Activated B cell treated with CpG ODN at 0.5 μM for 24 hours (primary cell): ENCODE measurements at regions not wholly inside any gene's neighbourhood (a gene's known extent, or its start where the extent isn't known, plus 50 kb on each side); places are given as distances from the start of the nearest gene placed in this dataset.

Source experiments
- ATAC-seq: fragments of 200-7000 bp; cut with Tn5 transposase; one replicate; pipeline ENCODE4 v1.10.0; 2021; ENCODE audit warnings: low read depth, mild to moderate bottlenecking, moderate library complexity
- CTCF ChIA-PET: fragments of 350-600 bp; sonication (Branson Sonifier 250); formaldehyde crosslinking; loops from one replicate; lab custom pipeline; 2021; ENCODE audit warnings: antibody characterized with exemption; lab: Charles Lee
- POLR2A ChIA-PET: fragments of 350-600 bp; sonication (Branson Sonifier 250); formaldehyde crosslinking; loops from one replicate; lab custom pipeline; 2021; ENCODE audit warnings: antibody characterized with exemption; lab: Charles Lee
- DNase-seq: peaks from one replicate; pipeline ENCODE4 v3.0.0; 2022
- H3K27ac Mint-ChIP-seq: one replicate; pipeline ENCODE4 v1.8.0; 2020; ENCODE audit warnings: mixed read lengths
- H3K27me3 Mint-ChIP-seq: one replicate; pipeline ENCODE4 v1.8.0; 2021; ENCODE audit warnings: mixed read lengths
- H3K36me3 Mint-ChIP-seq: one replicate; pipeline ENCODE4 v1.8.0; 2021; ENCODE audit warnings: low read depth, mixed read lengths
- H3K4me1 Mint-ChIP-seq: one replicate; pipeline ENCODE4 v1.8.0; 2021; ENCODE audit warnings: mixed read lengths
- H3K4me3 Mint-ChIP-seq: one replicate; pipeline ENCODE4 v1.8.0; 2020; ENCODE audit warnings: mild to moderate bottlenecking, mixed read lengths
- H3K9me3 Mint-ChIP-seq: one replicate; pipeline ENCODE4 v1.8.0; 2020; ENCODE audit warnings: mixed read lengths
- CTCF ChIP-seq: fragments of 200-600 bp; IDR thresholded peaks from one replicate; pipeline ENCODE4 v1.8.0; 2022; ENCODE audit warnings: antibody characterized with exemption, mild to moderate bottlenecking
- intact Hi-C: fragments of 100-400 bp; cut with micrococcal nuclease; formaldehyde crosslinking; loops from one replicate; pipeline ENCODE4 v1.15.1; 2024

GRCh38 chrX:76228499-76228898 is 55.6 kb downstream of the PBDC1 start:
- no peaks in the 10 kb centered on the region for H3K27me3 Mint-ChIP-seq
- TF ChIP-seq CTCF: no peak
- H3K36me3 Mint-ChIP-seq: no peaks in the 10 kb centered on the region
- H3K4me3 Mint-ChIP-seq: no peak overlapping the region
- no peak for ATAC-seq
- no peak overlapping the region for H3K27ac Mint-ChIP-seq
- CTCF ChIA-PET: no interaction called here
- no peak for DNase-seq
- intact Hi-C loops: no loop called here
- POLR2A ChIA-PET: no interaction called here
- no peaks in the 10 kb centered on the region for H3K4me1 Mint-ChIP-seq
- H3K9me3 Mint-ChIP-seq: peaks cover 2% of the 10 kb centered on the region

- H3K27me3 Mint-ChIP-seq: no peaks in the 10 kb centered on the region
- no peaks in the 10 kb centered on the region for H3K36me3 Mint-ChIP-seq
- no peak overlapping the region for H3K27ac Mint-ChIP-seq
- no peaks in the 10 kb centered on the region for H3K9me3 Mint-ChIP-seq
- peaks cover 14% of the 10 kb centered on the region for H3K4me1 Mint-ChIP-seq
- POLR2A ChIA-PET: no interaction called here
- DNase-seq (no peak), ATAC-seq (no peak)
- TF ChIP-seq CTCF: no peak
- CTCF ChIA-PET: no interaction called here
- no peak overlapping the region for H3K4me3 Mint-ChIP-seq
- intact Hi-C loops: no loop called here
Observed at GRCh38 chrX:76248901-76249300, 76.0 kb downstream of the PBDC1 start.

- TF ChIP-seq CTCF: no peak
- Mint-ChIP-seq H3K27me3 (no peaks in the 10 kb centered on the region), H3K27ac (no peak overlapping the region), H3K9me3 (no peaks in the 10 kb centered on the region), H3K4me3 (no peak overlapping the region), H3K36me3 (no peaks in the 10 kb centered on the region), H3K4me1 (peaks cover 3% of the 10 kb centered on the region)
- DNase-seq (no peak), ATAC-seq (peak; percentile 71)
- ChIA-PET POLR2A (interaction anchor here (1.4 kb wide), 1 partner anchor 81 kb away, joined by 3 read pairs; the partner anchor contains the start of gene PBDC1), CTCF (interaction anchor here (0.9 to 1.2 kb wide), 4 partner anchors 8 to 126 kb away, joined by 3 read pairs; no protein-coding TSS in a partner anchor)
- intact Hi-C loops: loop anchor here (5.0 kb wide), 2 partner anchors 81 to 106 kb away; partner anchors contain the start of gene PBDC1
Observed at GRCh38 chrX:76253432-76253831, 80.6 kb downstream of the PBDC1 start.

- no peaks in the 10 kb centered on the region for H3K4me1 Mint-ChIP-seq
- intact Hi-C loops: loop anchor here (1.0 to 10.0 kb wide), 3 partner anchors 175 to 1816 kb away; partner anchors contain the start of gene ATP7A
- POLR2A ChIA-PET: no interaction called here
Observed at GRCh38 chrX:76279007-76279406, 106.1 kb downstream of the PBDC1 start.

More at GRCh38 chrX:76279007-76279406, 106.1 kb downstream of the PBDC1 start:
- no peak overlapping the region for H3K4me3 Mint-ChIP-seq
- no peaks in the 10 kb centered on the region for H3K27me3 Mint-ChIP-seq
- no peak for ATAC-seq
- H3K9me3 Mint-ChIP-seq: no peaks in the 10 kb centered on the region
- no peaks in the 10 kb centered on the region for H3K36me3 Mint-ChIP-seq
- TF ChIP-seq CTCF: no peak
- CTCF ChIA-PET: interaction anchor here (0.8 to 2.8 kb wide), 7 partner anchors 74 to 1746 kb away, joined by 3 to 46 read pairs (median 5); no protein-coding TSS in a partner anchor
- no peak for DNase-seq
- H3K27ac Mint-ChIP-seq: no peak overlapping the region
